Germinal center (tissue), 1 donor: ENCODE measurements at regions not wholly inside any gene's neighbourhood (a gene's known extent, or its start where the extent isn't known, plus 50 kb on each side); places are given as distances from the start of the nearest gene placed in this dataset.

Source experiments
- DNase-seq: peaks from one replicate; pipeline ENCODE4 v3.0.0; 2012; ENCODE audit warnings: mixed read lengths, low spot score

- DNase-seq: no peak
These were observed 273.2 kb upstream of the KIRREL3 start for GRCh38 chr11:127273593-127274327.

GRCh38 chr11:127270851-127271250, 270.3 kb upstream of the KIRREL3 start:
- DNase-seq: no peak

GRCh38 chr11:127269911-127270310, 269.3 kb upstream of the KIRREL3 start:
- no peak for DNase-seq

GRCh38 chr11:127268932-127269331, 268.4 kb upstream of the KIRREL3 start:
- no peak for DNase-seq

- DNase-seq: no peak
These were observed 268.0 kb upstream of the KIRREL3 start for GRCh38 chr11:127268521-127268920.

GRCh38 chr11:127259102-127259501, 258.5 kb upstream of the KIRREL3 start:
- no peak for DNase-seq

- no peak for DNase-seq
These were observed 254.6 kb upstream of the KIRREL3 start for GRCh38 chr11:127255209-127255608.

GRCh38 chr11:127252321-127252720, 251.8 kb upstream of the KIRREL3 start:
- DNase-seq: no peak

- no peak for DNase-seq
These were observed 249.0 kb upstream of the KIRREL3 start for GRCh38 chr11:127249576-127249975.

GRCh38 chr11:127248476-127248875, 247.9 kb upstream of the KIRREL3 start:
- no peak for DNase-seq

- no peak for DNase-seq
These were observed 246.8 kb upstream of the KIRREL3 start for GRCh38 chr11:127247261-127247851.

- no peak for DNase-seq
These were observed 242.1 kb upstream of the KIRREL3 start for GRCh38 chr11:127242676-127243075.

GRCh38 chr11:127238321-127238720, 237.8 kb upstream of the KIRREL3 start:
- no peak for DNase-seq

GRCh38 chr11:127236776-127237175, 236.2 kb upstream of the KIRREL3 start:
- no peak for DNase-seq

GRCh38 chr11:127233998-127234397, 233.4 kb upstream of the KIRREL3 start:
- DNase-seq: no peak

- no peak for DNase-seq
These were observed 229.8 kb upstream of the KIRREL3 start for GRCh38 chr11:127230392-127230791.

- no peak for DNase-seq
These were observed 226.4 kb upstream of the KIRREL3 start for GRCh38 chr11:127226949-127227348.

GRCh38 chr11:127226380-127226779, 225.8 kb upstream of the KIRREL3 start:
- no peak for DNase-seq

GRCh38 chr11:127225619-127226018, 225.0 kb upstream of the KIRREL3 start:
- DNase-seq: no peak

GRCh38 chr11:127224276-127224675, 223.7 kb upstream of the KIRREL3 start:
- no peak for DNase-seq

- DNase-seq: no peak
These were observed 223.1 kb upstream of the KIRREL3 start for GRCh38 chr11:127223633-127224032.

- no peak for DNase-seq
These were observed 222.5 kb upstream of the KIRREL3 start for GRCh38 chr11:127223026-127223425.

- no peak for DNase-seq
These were observed 219.1 kb upstream of the KIRREL3 start for GRCh38 chr11:127219704-127220103.

- DNase-seq: no peak
These were observed 217.7 kb upstream of the KIRREL3 start for GRCh38 chr11:127218275-127218608.
